ENCODE measurements at regions not wholly inside any gene's neighbourhood (a gene's known extent, or its start where the extent isn't known, plus 50 kb on each side); places are given as distances from the start of the nearest gene placed in this dataset.

DNA sequence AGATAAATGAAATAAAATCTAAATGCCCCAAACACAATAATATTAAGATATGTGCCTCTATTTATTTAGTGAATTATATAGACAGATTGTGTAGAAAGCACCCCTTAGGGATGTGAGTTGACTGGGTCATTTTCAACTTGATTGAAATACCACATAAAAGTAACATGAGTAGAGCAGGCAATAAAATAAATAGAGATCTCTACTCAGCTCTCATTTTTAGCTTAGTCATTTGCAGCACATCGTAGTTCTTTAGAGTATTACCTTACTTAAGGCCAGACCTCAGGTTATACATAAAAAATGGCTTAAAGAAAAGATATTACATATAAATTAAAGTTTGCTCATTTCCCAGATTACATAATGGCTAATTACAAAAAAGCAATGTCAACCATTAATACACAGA lies 1525.6 kb upstream of the PRR20A start:
- TF ChIP-seq, protein P1, sequence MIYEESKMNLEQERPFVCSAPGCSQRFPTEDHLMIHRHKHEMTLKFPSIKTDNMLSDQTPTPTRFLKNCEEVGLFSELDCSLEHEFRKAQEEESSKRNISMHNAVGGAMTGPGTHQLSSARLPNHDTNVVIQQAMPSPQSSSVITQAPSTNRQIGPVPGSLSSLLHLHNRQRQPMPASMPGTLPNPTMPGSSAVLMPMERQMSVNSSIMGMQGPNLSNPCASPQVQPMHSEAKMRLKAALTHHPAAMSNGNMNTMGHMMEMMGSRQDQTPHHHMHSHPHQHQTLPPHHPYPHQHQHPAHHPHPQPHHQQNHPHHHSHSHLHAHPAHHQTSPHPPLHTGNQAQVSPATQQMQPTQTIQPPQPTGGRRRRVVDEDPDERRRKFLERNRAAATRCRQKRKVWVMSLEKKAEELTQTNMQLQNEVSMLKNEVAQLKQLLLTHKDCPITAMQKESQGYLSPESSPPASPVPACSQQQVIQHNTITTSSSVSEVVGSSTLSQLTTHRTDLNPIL (CRISPR knock-in tag; IDR thresholded peaks at IDR 0.05; ENCODE audit: low read depth), result no peak
- TF ChIP-seq GLIS3 (CRISPR knock-in tag; IDR thresholded peaks at IDR 0.05), result no peak
- TF ChIP-seq ARNTL (CRISPR knock-in tag; IDR thresholded peaks at IDR 0.05; ENCODE audit: borderline replicate concordance, low read depth), result no peak
- TF ChIP-seq, protein P2, sequence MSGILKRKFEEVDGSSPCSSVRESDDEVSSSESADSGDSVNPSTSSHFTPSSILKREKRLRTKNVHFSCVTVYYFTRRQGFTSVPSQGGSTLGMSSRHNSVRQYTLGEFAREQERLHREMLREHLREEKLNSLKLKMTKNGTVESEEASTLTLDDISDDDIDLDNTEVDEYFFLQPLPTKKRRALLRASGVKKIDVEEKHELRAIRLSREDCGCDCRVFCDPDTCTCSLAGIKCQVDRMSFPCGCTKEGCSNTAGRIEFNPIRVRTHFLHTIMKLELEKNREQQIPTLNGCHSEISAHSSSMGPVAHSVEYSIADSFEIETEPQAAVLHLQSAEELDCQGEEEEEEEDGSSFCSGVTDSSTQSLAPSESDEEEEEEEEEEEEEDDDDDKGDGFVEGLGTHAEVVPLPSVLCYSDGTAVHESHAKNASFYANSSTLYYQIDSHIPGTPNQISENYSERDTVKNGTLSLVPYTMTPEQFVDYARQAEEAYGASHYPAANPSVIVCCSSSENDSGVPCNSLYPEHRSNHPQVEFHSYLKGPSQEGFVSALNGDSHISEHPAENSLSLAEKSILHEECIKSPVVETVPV (CRISPR knock-in tag; IDR thresholded peaks at IDR 0.05), result no peak
- no peak for TF ChIP-seq ZNF565 (CRISPR knock-in tag; conservative IDR thresholded peaks at IDR 0.05; ENCODE audit: low read depth)
- TF ChIP-seq ZFP3 (CRISPR knock-in tag; IDR thresholded peaks at IDR 0.05), result no peak
- no peak for TF ChIP-seq ZNF70 (CRISPR knock-in tag; IDR thresholded peaks at IDR 0.05)
- TF ChIP-seq, protein P3, sequence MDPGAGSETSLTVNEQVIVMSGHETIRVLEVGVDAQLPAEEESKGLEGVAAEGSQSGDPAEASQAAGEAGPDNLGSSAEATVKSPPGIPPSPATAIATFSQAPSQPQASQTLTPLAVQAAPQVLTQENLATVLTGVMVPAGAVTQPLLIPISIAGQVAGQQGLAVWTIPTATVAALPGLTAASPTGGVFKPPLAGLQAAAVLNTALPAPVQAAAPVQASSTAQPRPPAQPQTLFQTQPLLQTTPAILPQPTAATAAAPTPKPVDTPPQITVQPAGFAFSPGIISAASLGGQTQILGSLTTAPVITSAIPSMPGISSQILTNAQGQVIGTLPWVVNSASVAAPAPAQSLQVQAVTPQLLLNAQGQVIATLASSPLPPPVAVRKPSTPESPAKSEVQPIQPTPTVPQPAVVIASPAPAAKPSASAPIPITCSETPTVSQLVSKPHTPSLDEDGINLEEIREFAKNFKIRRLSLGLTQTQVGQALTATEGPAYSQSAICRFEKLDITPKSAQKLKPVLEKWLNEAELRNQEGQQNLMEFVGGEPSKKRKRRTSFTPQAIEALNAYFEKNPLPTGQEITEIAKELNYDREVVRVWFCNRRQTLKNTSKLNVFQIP (CRISPR knock-in tag; IDR thresholded peaks at IDR 0.05; ENCODE audit: borderline replicate concordance, low read depth), result no peak
- TF ChIP-seq, protein P4, sequence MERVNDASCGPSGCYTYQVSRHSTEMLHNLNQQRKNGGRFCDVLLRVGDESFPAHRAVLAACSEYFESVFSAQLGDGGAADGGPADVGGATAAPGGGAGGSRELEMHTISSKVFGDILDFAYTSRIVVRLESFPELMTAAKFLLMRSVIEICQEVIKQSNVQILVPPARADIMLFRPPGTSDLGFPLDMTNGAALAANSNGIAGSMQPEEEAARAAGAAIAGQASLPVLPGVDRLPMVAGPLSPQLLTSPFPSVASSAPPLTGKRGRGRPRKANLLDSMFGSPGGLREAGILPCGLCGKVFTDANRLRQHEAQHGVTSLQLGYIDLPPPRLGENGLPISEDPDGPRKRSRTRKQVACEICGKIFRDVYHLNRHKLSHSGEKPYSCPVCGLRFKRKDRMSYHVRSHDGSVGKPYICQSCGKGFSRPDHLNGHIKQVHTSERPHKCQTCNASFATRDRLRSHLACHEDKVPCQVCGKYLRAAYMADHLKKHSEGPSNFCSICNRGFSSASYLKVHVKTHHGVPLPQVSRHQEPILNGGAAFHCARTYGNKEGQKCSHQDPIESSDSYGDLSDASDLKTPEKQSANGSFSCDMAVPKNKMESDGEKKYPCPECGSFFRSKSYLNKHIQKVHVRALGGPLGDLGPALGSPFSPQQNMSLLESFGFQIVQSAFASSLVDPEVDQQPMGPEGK (CRISPR knock-in tag; IDR thresholded peaks at IDR 0.05; ENCODE audit: borderline replicate concordance), result no peak
- TF ChIP-seq PPARA (CRISPR knock-in tag; IDR thresholded peaks at IDR 0.05; ENCODE audit: borderline replicate concordance), result no peak
- no peak for TF ChIP-seq ISL1 (CRISPR knock-in tag; IDR thresholded peaks at IDR 0.05)
- TF ChIP-seq TOX (CRISPR knock-in tag; IDR thresholded peaks at IDR 0.05; ENCODE audit: borderline replicate concordance), result no peak
- TF ChIP-seq TCF4 (CRISPR knock-in tag; IDR thresholded peaks at IDR 0.05; ENCODE audit: borderline replicate concordance), result no peak
- no peak for TF ChIP-seq ZC3H10 (CRISPR knock-in tag; IDR thresholded peaks at IDR 0.05)
- no peak for TF ChIP-seq ESRRG (CRISPR knock-in tag; IDR thresholded peaks at IDR 0.05)
- TF ChIP-seq RARB (CRISPR knock-in tag; IDR thresholded peaks at IDR 0.05), result no peak
- no peak for TF ChIP-seq ZFP30 (CRISPR knock-in tag; IDR thresholded peaks at IDR 0.05)
- TF ChIP-seq, protein P5, sequence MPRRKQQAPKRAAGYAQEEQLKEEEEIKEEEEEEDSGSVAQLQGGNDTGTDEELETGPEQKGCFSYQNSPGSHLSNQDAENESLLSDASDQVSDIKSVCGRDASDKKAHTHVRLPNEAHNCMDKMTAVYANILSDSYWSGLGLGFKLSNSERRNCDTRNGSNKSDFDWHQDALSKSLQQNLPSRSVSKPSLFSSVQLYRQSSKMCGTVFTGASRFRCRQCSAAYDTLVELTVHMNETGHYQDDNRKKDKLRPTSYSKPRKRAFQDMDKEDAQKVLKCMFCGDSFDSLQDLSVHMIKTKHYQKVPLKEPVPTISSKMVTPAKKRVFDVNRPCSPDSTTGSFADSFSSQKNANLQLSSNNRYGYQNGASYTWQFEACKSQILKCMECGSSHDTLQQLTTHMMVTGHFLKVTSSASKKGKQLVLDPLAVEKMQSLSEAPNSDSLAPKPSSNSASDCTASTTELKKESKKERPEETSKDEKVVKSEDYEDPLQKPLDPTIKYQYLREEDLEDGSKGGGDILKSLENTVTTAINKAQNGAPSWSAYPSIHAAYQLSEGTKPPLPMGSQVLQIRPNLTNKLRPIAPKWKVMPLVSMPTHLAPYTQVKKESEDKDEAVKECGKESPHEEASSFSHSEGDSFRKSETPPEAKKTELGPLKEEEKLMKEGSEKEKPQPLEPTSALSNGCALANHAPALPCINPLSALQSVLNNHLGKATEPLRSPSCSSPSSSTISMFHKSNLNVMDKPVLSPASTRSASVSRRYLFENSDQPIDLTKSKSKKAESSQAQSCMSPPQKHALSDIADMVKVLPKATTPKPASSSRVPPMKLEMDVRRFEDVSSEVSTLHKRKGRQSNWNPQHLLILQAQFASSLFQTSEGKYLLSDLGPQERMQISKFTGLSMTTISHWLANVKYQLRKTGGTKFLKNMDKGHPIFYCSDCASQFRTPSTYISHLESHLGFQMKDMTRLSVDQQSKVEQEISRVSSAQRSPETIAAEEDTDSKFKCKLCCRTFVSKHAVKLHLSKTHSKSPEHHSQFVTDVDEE (CRISPR knock-in tag; IDR thresholded peaks at IDR 0.05), result no peak
- ATAC-seq, result no peak

DNA sequence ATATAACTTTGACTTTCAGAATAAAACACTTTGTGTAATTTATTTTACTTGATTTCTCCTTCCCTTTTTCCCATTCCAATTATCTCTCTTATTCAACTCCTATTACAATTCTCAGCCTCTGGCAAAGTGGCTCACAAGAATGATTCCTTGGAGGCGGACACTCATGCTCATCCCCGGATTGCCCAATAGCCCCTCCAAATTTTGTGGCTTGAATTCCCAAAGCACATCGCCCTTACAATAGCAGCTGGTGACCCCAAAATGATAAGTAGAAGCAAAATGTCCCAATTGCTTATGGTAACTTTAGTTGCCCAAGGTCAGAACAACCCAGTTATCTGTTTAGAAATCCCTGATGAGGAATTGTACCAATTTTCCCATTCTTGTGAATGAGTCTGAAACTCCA lies 1523.5 kb upstream of the PRR20A start:
- TF ChIP-seq ZFP3 (CRISPR knock-in tag; IDR thresholded peaks at IDR 0.05), result no peak
- TF ChIP-seq, protein P3 (CRISPR knock-in tag; IDR thresholded peaks at IDR 0.05; ENCODE audit: borderline replicate concordance, low read depth), result no peak
- no peak for TF ChIP-seq OSR1 (CRISPR knock-in tag; IDR thresholded peaks at IDR 0.05)
- no peak for ATAC-seq

DNA sequence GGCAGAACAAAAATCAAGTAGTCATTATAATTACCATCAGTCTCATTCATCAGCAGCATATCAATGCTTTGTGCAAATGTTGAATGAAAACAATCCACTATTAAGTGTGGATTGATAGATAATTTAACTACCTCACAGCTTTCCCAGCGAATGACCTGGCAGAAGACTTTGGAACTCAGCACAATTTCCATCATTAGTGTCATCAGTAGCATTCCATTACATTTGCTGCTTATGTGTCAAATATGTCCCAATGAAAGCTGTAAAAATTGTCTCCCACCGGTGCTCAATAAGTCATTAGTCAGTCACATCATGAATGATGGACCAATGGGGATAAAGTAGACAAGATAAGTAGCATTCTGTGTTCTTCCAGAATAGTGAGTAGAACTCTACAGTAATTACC lies 1513.5 kb upstream of the PRR20A start:
- no peak for TF ChIP-seq ZC3H10 (CRISPR knock-in tag; IDR thresholded peaks at IDR 0.05)
- TF ChIP-seq ZNF70 (CRISPR knock-in tag; IDR thresholded peaks at IDR 0.05), result no peak
- no peak for TF ChIP-seq TCF4 (CRISPR knock-in tag; IDR thresholded peaks at IDR 0.05; ENCODE audit: borderline replicate concordance)
- no peak for TF ChIP-seq OSR1 (CRISPR knock-in tag; IDR thresholded peaks at IDR 0.05)
- TF ChIP-seq GLIS3 (CRISPR knock-in tag; IDR thresholded peaks at IDR 0.05), result no peak
- TF ChIP-seq CSDC2 (CRISPR knock-in tag; IDR thresholded peaks at IDR 0.05), result no peak
- no peak for TF ChIP-seq SNAI2 (CRISPR knock-in tag; IDR thresholded peaks at IDR 0.05)
- TF ChIP-seq, protein P1 (CRISPR knock-in tag; IDR thresholded peaks at IDR 0.05; ENCODE audit: low read depth), result no peak
- no peak for TF ChIP-seq ZNF565 (CRISPR knock-in tag; conservative IDR thresholded peaks at IDR 0.05; ENCODE audit: low read depth)
- TF ChIP-seq, protein P5 (CRISPR knock-in tag; IDR thresholded peaks at IDR 0.05), result no peak
- ATAC-seq, result no peak
